NB4 (cell line): ENCODE measurements at regions not wholly inside any gene's neighbourhood (a gene's known extent, or its start where the extent isn't known, plus 50 kb on each side); places are given as distances from the start of the nearest gene placed in this dataset.
"Not testable (repeated sequence)": the region's sequence is repeated elsewhere in the genome, so short reads cannot be mapped to it uniquely, and the experiment has no call there.

ENCODE experiments used
- DNase-seq: peaks from one replicate; pipeline ENCODE4 v3.0.0; 2010; ENCODE audit warnings: low read depth
- H3K4me3 ChIP-seq: one replicate; pipeline ENCODE4 v1.5.1; 2011; ENCODE audit warnings: mild to moderate bottlenecking, low read depth, low read length, moderate library complexity
- POLR2A ChIP-seq: IDR thresholded peaks from 2 replicates; pipeline ENCODE4 v1.6.1; 2011; ENCODE audit warnings: mild to moderate bottlenecking; ENCODE audit not compliant: insufficient read length; ENCODE audit errors: extremely low read depth

DNA sequence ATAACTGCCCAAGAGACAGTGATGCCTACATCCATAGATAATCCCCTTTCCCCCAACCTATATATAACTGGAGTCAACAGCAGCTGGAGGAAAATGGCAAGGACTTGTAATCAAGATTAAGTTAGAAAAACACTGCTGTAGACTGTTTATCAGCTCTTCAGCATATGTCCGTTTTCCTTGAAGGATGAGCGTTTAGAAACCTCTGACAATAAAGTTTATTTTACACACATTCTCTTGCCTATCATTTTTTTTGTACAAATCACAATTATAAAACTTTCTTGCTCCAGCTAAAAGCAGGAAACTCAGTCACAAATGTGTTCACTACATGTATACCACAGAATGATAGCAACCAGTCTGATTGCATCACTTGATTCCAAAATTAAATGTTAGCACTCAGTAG lies 50.8 kb downstream of the PPIAL4G start:
- not testable (repeated sequence) for H3K4me3 ChIP-seq, DNase-seq

DNA sequence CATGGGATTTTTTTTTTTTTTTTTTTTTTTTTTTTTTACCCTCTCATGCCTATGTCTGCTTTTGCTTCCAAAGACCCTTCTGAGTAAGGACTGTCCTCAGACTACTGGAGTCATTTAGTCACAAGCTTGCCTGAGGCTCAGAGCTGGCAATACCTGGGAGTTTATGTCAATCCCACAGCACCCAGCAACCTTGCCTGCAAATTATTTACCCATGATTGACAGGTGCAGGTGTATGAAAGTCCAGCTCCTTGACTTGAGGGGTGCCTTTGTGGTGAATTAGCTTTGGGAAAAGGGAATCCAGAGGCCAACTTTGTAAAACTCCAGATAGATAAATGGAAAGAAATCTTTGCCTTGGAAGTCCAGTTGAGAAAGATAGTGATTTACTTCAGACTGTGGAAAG lies 53.2 kb downstream of the PPIAL4G start:
- H3K4me3 ChIP-seq, DNase-seq: not testable (repeated sequence)

GRCh38 chr1:148426940-148427611 lies 56.0 kb downstream of the PPIAL4G start:
- not testable (repeated sequence) for DNase-seq, H3K4me3 ChIP-seq

DNA sequence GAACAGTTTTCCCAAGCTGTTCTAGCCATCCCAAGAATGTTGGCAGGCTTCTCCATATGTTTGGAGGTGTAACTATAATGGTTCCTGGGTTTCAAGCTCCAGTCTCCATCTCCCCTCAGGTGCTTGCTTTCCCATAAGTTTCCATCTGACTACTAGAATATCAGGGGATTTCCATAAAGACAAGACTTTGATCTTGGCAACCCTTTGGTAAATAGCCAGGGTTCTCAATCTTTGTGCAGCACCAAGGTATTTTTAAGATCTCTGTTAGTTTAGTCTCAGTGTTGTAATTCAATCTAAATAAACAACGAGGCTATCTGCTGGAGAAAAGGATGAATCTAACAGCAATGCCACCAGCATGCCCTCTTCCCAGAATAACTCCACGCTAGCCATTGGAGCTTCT lies 56.7 kb downstream of the PPIAL4G start:
- not testable (repeated sequence) for DNase-seq, H3K4me3 ChIP-seq

DNA sequence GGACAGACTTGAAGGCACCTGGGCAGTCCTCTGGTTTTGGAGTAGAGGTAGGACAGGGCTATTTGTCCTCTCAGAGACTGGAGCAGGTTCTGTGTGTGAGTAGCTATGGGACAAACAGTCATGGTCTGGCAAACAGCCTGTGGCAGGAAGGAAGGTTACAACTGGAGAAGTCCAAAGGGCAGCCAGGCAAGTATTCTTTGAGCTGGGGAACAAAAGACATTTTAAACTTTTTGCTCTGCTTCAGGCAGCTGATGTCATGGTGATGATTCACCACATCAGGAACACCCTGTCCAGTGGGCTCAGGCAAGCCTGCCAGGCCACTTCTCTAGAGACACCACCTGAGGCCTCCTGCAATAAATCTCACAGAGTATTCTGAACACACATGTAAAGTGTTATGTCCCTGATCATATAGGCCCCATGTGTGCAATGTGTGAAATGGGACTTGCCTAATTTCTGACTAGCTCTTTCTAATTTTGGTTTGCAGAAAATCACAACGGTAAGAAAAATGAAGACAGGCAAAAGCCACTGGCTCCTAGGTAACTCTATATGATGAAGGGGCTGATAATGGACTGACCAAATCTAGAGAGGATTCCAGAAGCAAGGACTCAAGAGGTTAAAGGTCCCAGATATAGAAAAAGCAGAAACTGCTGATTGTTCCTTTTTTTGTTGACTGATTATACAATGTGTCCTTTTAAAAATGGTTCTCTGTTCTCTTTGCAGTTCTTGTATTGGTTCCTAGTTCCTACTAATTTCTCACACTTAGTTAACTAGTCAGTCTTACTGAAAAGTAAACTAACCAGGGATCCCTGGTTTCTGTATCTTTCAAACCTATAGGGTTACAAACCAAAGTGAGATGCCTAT lies 58.7 kb downstream of the PPIAL4G start:
- DNase-seq, H3K4me3 ChIP-seq: not testable (repeated sequence)

DNA sequence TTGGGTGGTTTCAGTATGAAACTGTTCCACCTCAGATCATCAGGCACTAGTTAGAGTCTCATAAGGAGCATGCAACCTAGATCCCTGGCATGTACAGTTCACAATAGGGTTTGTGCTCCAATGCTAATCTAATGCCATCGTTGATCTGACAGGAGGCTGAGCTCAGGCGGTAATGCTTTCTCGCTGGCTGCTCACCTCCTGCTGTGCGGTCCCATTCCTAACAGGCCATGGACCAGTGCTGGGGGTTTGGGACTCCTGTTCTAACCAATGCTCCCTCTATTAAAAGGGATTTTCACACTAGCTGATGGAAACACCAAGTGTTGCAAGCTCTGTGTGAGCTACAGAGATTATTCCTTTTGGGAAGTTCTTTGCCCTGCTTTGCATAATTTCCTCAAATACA lies 60.2 kb downstream of the PPIAL4G start:
- not testable (repeated sequence) for DNase-seq, H3K4me3 ChIP-seq

DNA sequence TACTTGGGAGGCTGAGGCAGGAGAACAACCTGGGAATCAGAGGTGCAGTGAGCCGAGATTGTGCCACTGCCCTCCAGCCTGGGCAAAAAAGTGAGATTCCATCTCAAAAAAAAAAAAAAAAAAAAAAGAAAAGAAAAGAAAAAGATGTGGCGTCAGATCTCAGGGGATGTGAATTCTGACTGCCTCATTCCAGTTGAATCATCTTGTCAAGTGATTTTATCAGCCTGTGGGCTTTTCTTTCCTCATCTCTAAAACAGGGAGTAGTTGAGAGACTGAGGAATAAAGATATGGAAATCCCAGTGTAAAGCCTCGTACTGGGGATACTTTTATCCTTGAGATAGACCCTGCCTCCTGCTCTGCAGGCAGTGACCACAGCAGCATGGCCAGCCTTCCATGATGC lies 65.9 kb downstream of the PPIAL4G start:
- DNase-seq, H3K4me3 ChIP-seq: not testable (repeated sequence)

DNA sequence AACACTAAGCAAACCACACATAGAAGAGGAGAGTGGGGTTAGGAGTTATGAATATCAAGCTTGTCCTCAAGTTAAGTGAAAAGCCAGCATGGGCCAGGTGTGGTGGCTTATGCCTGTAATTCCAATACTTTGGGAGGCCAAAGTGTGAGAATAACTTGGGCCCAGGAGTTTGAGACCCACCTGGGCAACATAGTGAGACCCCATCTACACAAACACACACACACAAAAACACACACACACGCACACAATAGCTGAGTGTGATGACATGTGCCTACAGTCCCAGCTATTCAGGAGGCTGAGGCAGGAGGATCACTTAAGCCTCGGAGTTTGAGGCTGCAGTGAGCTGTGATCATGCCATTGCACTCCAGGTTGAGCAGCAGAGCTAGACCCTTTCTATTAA lies 69.7 kb downstream of the PPIAL4G start:
- not testable (repeated sequence) for H3K4me3 ChIP-seq, DNase-seq

DNA sequence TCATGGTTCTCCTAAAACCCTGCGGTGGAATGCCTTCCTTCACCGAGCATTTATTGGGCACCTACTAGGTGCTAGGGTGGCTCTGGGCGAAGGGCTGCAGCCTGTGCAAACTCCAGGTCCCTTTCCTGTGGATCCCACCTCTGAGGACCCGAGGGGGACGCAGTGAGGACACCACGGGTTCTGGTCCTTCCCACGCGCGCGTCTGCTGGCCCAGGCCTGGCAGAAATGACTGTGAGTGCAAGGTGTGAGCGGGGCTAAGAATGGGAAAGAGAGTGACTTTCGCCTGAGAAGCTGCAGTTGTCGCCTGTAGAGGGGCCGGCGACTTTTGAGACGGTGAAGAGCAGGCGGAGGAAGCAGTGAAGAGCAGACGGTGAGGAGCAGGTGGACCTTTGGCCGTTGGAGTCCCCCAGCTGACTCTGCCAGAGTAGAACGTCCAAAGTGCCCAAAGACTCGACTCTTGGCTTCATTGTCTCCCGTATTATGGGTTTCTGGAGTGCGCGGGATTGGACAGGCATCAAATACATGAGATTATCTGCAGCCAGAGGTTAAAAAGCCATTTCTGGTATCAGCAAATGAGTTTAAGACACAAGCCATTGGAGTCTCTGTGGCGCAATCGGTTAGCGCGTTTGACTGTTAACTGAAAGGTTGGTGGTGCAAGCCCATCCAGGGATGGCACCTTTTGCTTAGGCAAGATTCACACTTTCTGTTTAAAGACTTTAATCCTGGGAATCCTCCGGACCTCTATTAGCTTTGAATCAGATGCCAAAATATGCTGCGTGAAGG lies 78.1 kb downstream of the PPIAL4G start:
- DNase-seq: peak; percentile 63
- H3K4me3 ChIP-seq: not testable (repeated sequence)

- not testable (repeated sequence) for DNase-seq, H3K4me3 ChIP-seq
Observed at GRCh38 chr1:148403925-148404324, 79.2 kb downstream of the PPIAL4G start.

- peak overlapping the region; percentile 76 for H3K4me3 ChIP-seq
- not testable (repeated sequence) for DNase-seq
Observed at GRCh38 chr1:148403085-148403456, 80.0 kb downstream of the PPIAL4G start.

DNA sequence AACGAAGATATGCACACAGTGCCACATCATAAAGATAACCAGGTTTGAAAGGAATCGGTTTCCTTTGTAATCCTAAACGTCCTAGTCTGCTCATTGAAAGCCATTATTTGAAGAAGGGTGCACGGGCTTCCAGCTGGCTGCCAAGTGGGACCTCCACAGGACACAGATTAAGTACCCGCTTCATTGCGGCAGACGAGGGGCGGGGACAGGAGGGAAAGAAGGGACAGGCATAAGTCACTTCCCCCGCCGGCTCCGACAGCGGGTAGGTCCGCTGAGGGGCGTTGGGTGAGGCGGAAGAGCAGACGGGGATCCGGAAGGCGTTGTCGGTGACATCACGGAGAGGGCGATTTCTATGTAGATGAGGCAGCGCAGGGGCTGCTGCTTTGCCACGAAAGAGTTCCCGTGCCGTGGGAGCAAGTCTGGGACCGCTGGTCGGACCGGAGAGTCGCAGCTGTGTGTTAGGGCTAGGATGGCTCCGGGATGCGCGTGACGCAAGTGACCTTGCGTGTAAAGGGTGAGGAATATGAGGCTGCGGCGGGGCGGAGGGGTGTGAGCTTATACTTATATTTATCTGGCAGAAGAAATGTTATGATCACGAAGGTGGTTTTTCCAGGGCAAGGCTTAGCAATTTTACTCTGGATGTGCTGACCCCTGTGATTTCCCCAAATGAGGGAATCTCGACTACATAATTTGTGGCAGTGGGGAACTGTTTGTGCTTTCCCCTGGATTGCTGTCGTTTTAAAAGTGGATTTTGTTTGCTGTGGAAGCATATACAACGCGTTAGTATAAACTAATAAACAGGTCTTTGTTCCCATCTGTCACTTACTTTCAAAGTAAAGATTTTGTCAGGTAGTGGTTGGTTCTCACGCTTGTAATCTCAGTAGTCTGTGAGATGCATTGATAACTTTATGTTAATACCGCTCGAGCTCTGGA lies 80.7 kb downstream of the PPIAL4G start:
- TF ChIP-seq POLR2A: peak; percentile 81
- H3K4me3 ChIP-seq: peak overlapping the region; percentile 76
- DNase-seq: peak; percentile 91

DNA sequence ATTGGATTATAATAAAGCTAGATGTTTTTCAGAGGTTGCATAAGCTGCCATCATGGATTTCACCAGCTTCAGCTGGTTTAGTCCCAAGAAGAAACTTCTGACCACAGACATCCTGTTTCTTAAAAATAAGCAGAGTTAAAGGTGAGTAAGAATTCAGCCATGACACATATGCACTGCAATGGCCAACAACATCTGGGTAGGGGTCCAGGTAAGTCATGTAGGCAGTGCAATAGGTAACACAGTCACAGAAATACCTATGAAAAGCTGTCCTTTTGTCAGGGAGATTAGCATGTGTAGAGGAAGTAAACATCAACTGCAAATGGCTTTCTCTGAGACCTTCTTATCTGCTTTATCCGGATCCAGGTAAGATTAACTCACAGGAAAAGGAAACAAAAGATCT lies 85.6 kb downstream of the PPIAL4G start:
- DNase-seq, H3K4me3 ChIP-seq: not testable (repeated sequence)

DNA sequence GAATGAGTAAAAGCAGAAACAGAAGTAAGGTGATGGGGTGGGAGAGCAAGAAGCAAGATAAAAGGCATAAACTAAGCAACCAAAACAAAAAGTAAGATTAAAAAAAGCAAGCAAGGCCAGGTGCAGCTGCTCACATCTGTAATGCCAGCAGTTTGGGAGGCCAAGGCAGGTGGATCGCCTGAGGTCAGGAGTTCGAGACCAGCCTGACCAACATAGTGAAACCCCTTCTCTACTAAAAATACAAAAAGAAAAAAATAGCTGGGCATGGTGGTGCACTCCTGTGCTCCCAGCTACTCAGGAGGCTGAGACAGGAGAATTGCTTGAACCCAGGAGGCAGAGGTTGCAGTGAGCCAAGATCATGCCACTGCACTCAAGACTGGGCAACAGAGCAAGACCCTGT lies 90.6 kb downstream of the PPIAL4G start:
- not testable (repeated sequence) for H3K4me3 ChIP-seq, DNase-seq

- H3K4me3 ChIP-seq, DNase-seq: not testable (repeated sequence)
Observed at GRCh38 chr1:148391323-148391722, 91.8 kb downstream of the PPIAL4G start.
